MCF 10A (cell line): ENCODE measurements at regions not wholly inside any gene's neighbourhood (a gene's known extent, or its start where the extent isn't known, plus 50 kb on each side); places are given as distances from the start of the nearest gene placed in this dataset.

Experiments
- BruUV-seq: library from RNA; stranded (reverse); fragments of 400-500 nt; replicated peaks from 2 replicates; lab custom pipeline; 2021; lab: Mats Ljungman, UMichigan
- CTCF ChIA-PET: fragments of 300-600 bp; sonication (Branson Sonifier 250); formaldehyde crosslinking; extraction: SDS; loops from one replicate; lab custom pipeline; 2021; ENCODE audit warnings: antibody characterized with exemption, inconsistent platforms; lab: Yijun Ruan, JAX
- POLR2A ChIA-PET: fragments of 300-600, 350-650 bp; sonication (Branson Sonifier 250); formaldehyde crosslinking; extraction: SDS; loops from one replicate; lab custom pipeline; 2020; ENCODE audit warnings: antibody characterized with exemption, inconsistent platforms; lab: Yijun Ruan, JAX
- DNase-seq: peaks from one replicate; pipeline ENCODE4 v3.0.0-alpha.2; 2018; ENCODE audit not compliant: unreplicated experiment
- H3K27ac Mint-ChIP-seq: one replicate; pipeline ENCODE4 v1.8.0; 2022; ENCODE audit warnings: mild to moderate bottlenecking, low read depth, mixed read lengths; ENCODE audit not compliant: unreplicated experiment
- H3K27me3 Mint-ChIP-seq: one replicate; pipeline ENCODE4 v1.8.0; 2022; ENCODE audit warnings: mixed read lengths; ENCODE audit not compliant: insufficient read depth, unreplicated experiment
- H3K36me3 Mint-ChIP-seq: one replicate; pipeline ENCODE4 v1.8.0; 2022; ENCODE audit warnings: mild to moderate bottlenecking, moderate library complexity, mixed read lengths; ENCODE audit not compliant: insufficient read depth, unreplicated experiment
- H3K4me1 Mint-ChIP-seq: one replicate; pipeline ENCODE4 v1.8.0; 2022; ENCODE audit warnings: mixed read lengths; ENCODE audit not compliant: insufficient read depth, unreplicated experiment
- H3K4me3 Mint-ChIP-seq: one replicate; pipeline ENCODE4 v1.8.0; 2022; ENCODE audit warnings: mild to moderate bottlenecking, moderate library complexity, mixed read lengths; ENCODE audit not compliant: unreplicated experiment
- H3K9me3 Mint-ChIP-seq: one replicate; pipeline ENCODE4 v1.8.0; 2022; ENCODE audit warnings: mixed read lengths; ENCODE audit not compliant: unreplicated experiment
- CTCF ChIP-seq: fragments of 200-600 bp; IDR thresholded peaks from one replicate; pipeline ENCODE4 v1.8.0; 2022; ENCODE audit warnings: antibody characterized with exemption, mild to moderate bottlenecking; ENCODE audit not compliant: unreplicated experiment
- intact Hi-C: fragments of 100-400 bp; cut with micrococcal nuclease; formaldehyde crosslinking; loops from 2 replicates; pipeline ENCODE4 v1.14.1; 2022

DNA sequence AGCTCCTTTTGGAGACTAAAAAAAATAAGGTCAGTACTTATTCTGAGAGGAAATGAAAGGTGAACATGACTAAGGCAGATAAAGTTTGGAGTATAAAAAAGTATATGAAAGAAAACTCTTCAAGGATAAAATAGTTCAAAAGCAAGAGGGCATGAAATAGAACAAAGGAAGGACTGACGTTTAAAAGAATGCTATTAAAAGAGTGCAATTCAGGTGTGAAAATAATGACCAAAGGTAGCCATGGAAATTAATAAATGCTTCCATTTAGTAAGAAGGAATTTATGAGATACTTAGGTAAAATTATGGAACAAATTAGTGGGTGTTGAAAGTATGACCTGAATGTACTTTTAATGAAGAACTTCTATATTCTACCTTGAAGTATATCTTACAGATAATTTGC, 128.2 kb upstream of the WDFY3 start:
- no peak for DNase-seq
- CTCF ChIA-PET = no interaction called here
- POLR2A ChIA-PET = no interaction called here
- Mint-ChIP-seq H3K27ac (no peak overlapping the region), H3K9me3 (peaks cover 22% of the 10 kb centered on the region), H3K4me1 (no peaks in the 10 kb centered on the region), H3K27me3 (no peaks in the 10 kb centered on the region), H3K4me3 (no peak overlapping the region), H3K36me3 (no peaks in the 10 kb centered on the region)
- no peak for TF ChIP-seq CTCF
- intact Hi-C loops = no loop called here
- no TSS peak for BruUV-seq

GRCh38 chr4:85102606-85103005, 136.1 kb upstream of the WDFY3 start:
- ChIA-PET POLR2A (no interaction called here), CTCF (no interaction called here)
- Mint-ChIP-seq H3K4me3 (no peak overlapping the region), H3K4me1 (peaks cover 6% of the 10 kb centered on the region), H3K9me3 (peaks cover 19% of the 10 kb centered on the region), H3K27me3 (no peaks in the 10 kb centered on the region), H3K27ac (no peak overlapping the region), H3K36me3 (no peaks in the 10 kb centered on the region)
- BruUV-seq = no TSS peak
- intact Hi-C loops = no loop called here
- DNase-seq = no peak
- TF ChIP-seq CTCF = no peak

- Mint-ChIP-seq H3K4me3 (no peak overlapping the region), H3K4me1 (peaks cover 6% of the 10 kb centered on the region), H3K9me3 (no peaks in the 10 kb centered on the region), H3K36me3 (no peaks in the 10 kb centered on the region), H3K27me3 (no peaks in the 10 kb centered on the region), H3K27ac (no peak overlapping the region)
- no TSS peak for BruUV-seq
- no peak for TF ChIP-seq CTCF
- CTCF ChIA-PET = interaction anchor here (2.4 kb wide), 1 partner anchor 22 kb away, joined by 8 read pairs; no protein-coding TSS in a partner anchor
- intact Hi-C loops = no loop called here
- DNase-seq = no peak
- POLR2A ChIA-PET = no interaction called here
Observed at GRCh38 chr4:85106166-85106565, 139.7 kb upstream of the WDFY3 start.

- intact Hi-C loops = no loop called here
- Mint-ChIP-seq H3K4me1 (peaks cover 6% of the 10 kb centered on the region), H3K27ac (no peak overlapping the region), H3K27me3 (no peaks in the 10 kb centered on the region), H3K9me3 (no peaks in the 10 kb centered on the region), H3K36me3 (no peaks in the 10 kb centered on the region), H3K4me3 (no peak overlapping the region)
- ChIA-PET POLR2A (interaction anchor here (0.6 kb wide), 1 partner anchor 800 kb away, joined by 5 read pairs; no protein-coding TSS in a partner anchor), CTCF (interaction anchor here (0.5 to 2.4 kb wide), 4 partner anchors 20 to 690 kb away, joined by 3 to 8 read pairs (median 3); no protein-coding TSS in a partner anchor)
- no peak for TF ChIP-seq CTCF
- BruUV-seq = no TSS peak
- no peak for DNase-seq
Observed at GRCh38 chr4:85106805-85107336, 140.4 kb upstream of the WDFY3 start.
